Fibroblast of the aortic adventitia (primary cell): ENCODE measurements at regions not wholly inside any gene's neighbourhood (a gene's known extent, or its start where the extent isn't known, plus 50 kb on each side); places are given as distances from the start of the nearest gene placed in this dataset.

Experiments used
- DNase-seq: peaks from one replicate; pipeline ENCODE4 v3.0.0-alpha.2; 2010; ENCODE audit warnings: low read depth
- H3K4me3 ChIP-seq: 2 replicates; pipeline ENCODE4 v1.5.1; 2011; ENCODE audit warnings: low read depth, mild to moderate bottlenecking, control low read depth, low read length, moderate library complexity
- CTCF ChIP-seq: IDR thresholded peaks from 2 replicates; pipeline ENCODE4 v1.5.1; 2011; ENCODE audit warnings: mild to moderate bottlenecking, low read length, control low read depth, inconsistent platforms; ENCODE audit not compliant: insufficient read depth

GRCh38 chr5:2579126-2579525, 172.4 kb downstream of the IRX2 start:
- H3K4me3 ChIP-seq: no peak overlapping the region
- no peak for TF ChIP-seq CTCF
- no peak for DNase-seq

DNA sequence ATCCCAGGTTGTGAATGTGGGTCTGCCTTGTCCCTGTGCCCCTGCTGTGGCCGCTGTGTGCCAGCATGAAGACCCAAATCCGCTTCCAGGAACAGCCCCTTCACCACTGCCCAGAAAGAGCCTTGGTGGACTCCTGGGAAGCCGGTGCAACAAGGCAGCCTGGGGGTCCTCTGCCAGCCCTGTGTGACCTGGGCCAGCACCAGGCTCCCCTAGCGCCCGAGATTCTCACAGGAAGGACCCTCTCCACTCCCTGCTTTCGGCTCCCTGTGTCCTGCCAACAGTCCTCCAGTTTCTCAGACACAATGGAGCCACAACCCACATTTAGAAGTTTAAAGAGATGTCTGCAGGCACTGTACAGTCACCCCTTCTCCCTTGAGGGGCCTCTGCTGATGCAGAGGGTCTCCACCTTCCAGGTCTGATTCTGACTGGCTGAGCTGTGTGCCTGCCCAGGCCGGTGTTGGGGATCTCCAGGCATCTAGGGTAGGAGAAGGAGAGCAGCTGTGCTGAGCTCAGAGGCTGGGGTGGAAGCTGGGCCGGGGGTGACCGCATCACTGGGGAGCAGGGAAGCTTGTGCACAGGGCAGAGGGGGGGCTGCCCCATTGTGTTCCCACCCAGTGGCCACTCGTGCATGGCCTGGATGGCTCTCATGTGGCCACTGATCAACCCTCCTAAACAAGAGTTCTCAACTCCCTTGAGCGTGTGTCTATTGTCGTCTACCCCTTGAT, 174.0 kb downstream of the IRX2 start:
- DNase-seq: no peak
- TF ChIP-seq CTCF: no peak
- H3K4me3 ChIP-seq: no peak overlapping the region

DNA sequence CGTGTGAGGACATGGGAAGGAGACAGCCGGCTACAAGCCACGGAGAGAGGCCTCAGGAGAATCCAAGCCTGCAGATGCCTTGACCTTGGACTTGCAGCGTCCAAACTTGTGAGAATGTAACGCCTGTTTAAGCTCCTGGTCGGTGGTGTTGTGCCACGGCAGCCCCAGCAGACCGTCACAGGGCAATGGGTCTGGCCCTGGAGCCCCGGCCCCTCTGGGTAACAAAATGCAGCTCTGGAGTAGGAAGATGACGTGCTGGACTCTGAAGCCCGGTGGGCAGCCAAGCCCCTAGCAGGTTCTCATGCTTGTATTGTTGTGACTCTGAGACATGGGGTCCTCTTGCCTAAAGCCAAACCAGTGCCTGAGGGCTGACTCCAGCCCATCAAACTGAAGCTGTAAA, 174.7 kb downstream of the IRX2 start:
- no peak for DNase-seq
- TF ChIP-seq CTCF: no peak
- H3K4me3 ChIP-seq: no peak overlapping the region

DNA sequence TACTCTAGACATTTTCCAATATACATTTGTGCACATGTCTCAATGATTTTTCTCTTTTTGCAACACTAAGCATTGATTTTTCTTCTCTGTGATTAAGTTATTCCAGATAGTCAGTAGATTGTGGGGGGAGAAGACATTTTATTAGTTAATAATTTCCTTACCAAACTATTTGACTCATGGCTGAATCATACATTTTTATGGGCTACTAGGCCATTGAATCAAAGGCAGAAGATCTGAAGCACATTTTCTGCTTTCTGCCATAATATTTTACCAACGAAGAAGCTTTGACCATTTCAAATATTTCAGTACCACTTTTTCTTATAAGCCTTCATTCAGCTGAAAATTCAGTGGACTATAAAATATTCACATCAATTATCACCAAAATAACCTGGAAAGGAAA, 175.6 kb downstream of the IRX2 start:
- no peak overlapping the region for H3K4me3 ChIP-seq
- TF ChIP-seq CTCF: no peak
- DNase-seq: no peak

GRCh38 chr5:2575292-2575691, 176.2 kb downstream of the IRX2 start:
- no peak for DNase-seq
- no peak for TF ChIP-seq CTCF
- H3K4me3 ChIP-seq: no peak overlapping the region

- DNase-seq: no peak
- TF ChIP-seq CTCF: no peak
- no peak overlapping the region for H3K4me3 ChIP-seq
These were observed 177.3 kb downstream of the IRX2 start for GRCh38 chr5:2574155-2574554.

GRCh38 chr5:2570586-2570985, 180.9 kb downstream of the IRX2 start:
- no peak for DNase-seq
- no peak for TF ChIP-seq CTCF
- no peak overlapping the region for H3K4me3 ChIP-seq
